ENCODE measurements at regions not wholly inside any gene's neighbourhood (a gene's known extent, or its start where the extent isn't known, plus 50 kb on each side); places are given as distances from the start of the nearest gene placed in this dataset.
"Not testable (repeated sequence)": the region's sequence is repeated elsewhere in the genome, so short reads cannot be mapped to it uniquely, and the experiment has no call there.

GRCh38 chr1:234785471-234785919 is 175.5 kb upstream of the IRF2BP2 start:
- DNase-seq = not testable (repeated sequence)

- not testable (repeated sequence) for DNase-seq
Observed at GRCh38 chr1:234784108-234784507, 174.1 kb upstream of the IRF2BP2 start.

GRCh38 chr1:234782791-234783190 is 172.8 kb upstream of the IRF2BP2 start:
- no peak for DNase-seq

GRCh38 chr1:234782105-234782751 is 172.2 kb upstream of the IRF2BP2 start:
- no peak for DNase-seq

GRCh38 chr1:234781241-234782065 is 171.5 kb upstream of the IRF2BP2 start:
- no peak for DNase-seq

GRCh38 chr1:234780531-234781162 is 170.7 kb upstream of the IRF2BP2 start:
- DNase-seq = no peak

- DNase-seq = no peak
Observed at GRCh38 chr1:234780112-234780511, 170.1 kb upstream of the IRF2BP2 start.

- DNase-seq = not testable (repeated sequence)
Observed at GRCh38 chr1:234779600-234779999, 169.6 kb upstream of the IRF2BP2 start.

GRCh38 chr1:234779160-234779538 is 169.2 kb upstream of the IRF2BP2 start:
- no peak for DNase-seq

- no peak for DNase-seq
Observed at GRCh38 chr1:234778221-234779159, 168.5 kb upstream of the IRF2BP2 start.

GRCh38 chr1:234777856-234778220 is 167.9 kb upstream of the IRF2BP2 start:
- DNase-seq = no peak

- no peak for DNase-seq
Observed at GRCh38 chr1:234776876-234777855, 167.2 kb upstream of the IRF2BP2 start.

- DNase-seq = peak; percentile 8
Observed at GRCh38 chr1:234776256-234776875, 166.4 kb upstream of the IRF2BP2 start.

GRCh38 chr1:234775477-234776246 is 165.7 kb upstream of the IRF2BP2 start:
- no peak for DNase-seq

- no peak for DNase-seq
Observed at GRCh38 chr1:234774971-234775370, 165.0 kb upstream of the IRF2BP2 start.

GRCh38 chr1:234773936-234774677 is 164.1 kb upstream of the IRF2BP2 start:
- DNase-seq = no peak

- DNase-seq = peak; percentile 98
Observed at GRCh38 chr1:234772345-234773147, 162.6 kb upstream of the IRF2BP2 start.

- DNase-seq = peak; percentile 41
Observed at GRCh38 chr1:234771642-234772344, 161.8 kb upstream of the IRF2BP2 start.
